GM12878 (cell line): ENCODE measurements at regions not wholly inside any gene's neighbourhood (a gene's known extent, or its start where the extent isn't known, plus 50 kb on each side); places are given as distances from the start of the nearest gene placed in this dataset.

Source experiments
- ATAC-seq: fragments of 200-7000 bp; cut with Tn5 transposase; 3 replicates; pipeline ENCODE4 v1.9.1; 2020; ENCODE audit warnings: mild to moderate bottlenecking, moderate library complexity
- BruUV-seq: library from RNA; stranded (reverse); fragments of 400-500 nt; replicated peaks from 2 replicates; lab custom pipeline; 2021; lab: Mats Ljungman, UMichigan
- CTCF ChIA-PET: fragments of 300-600 bp; sonication (Branson Sonifier 250); formaldehyde crosslinking; extraction: SDS; loops from one replicate; lab custom pipeline; 2021; ENCODE audit warnings: inconsistent platforms; lab: Yijun Ruan, JAX
- POLR2A ChIA-PET: fragments of 350-600 bp; formaldehyde crosslinking; extraction: SDS; loops from one replicate; lab custom pipeline; 2021; ENCODE audit warnings: inconsistent platforms; lab: Charles Lee
- RAD21 ChIA-PET: fragments of 300-600 bp; sonication (Branson Sonifier 250); formaldehyde crosslinking; loops from one replicate; lab custom pipeline; 2023; ENCODE audit warnings: antibody characterized with exemption; ENCODE audit not compliant: unreplicated experiment; lab: Charles Lee
- SMC1A ChIA-PET: fragments of 300-600 bp; sonication (Branson Sonifier 250); formaldehyde crosslinking; loops from one replicate; lab custom pipeline; 2023; ENCODE audit not compliant: unreplicated experiment, uncharacterized antibody; lab: Charles Lee
- DNase-seq: peaks from one replicate; pipeline ENCODE4 v3.0.0-alpha.2; 2011; ENCODE audit warnings: low read depth, low spot score
- FAIRE-seq: peaks from 3 replicates; lab custom pipeline; 2011; peaks lifted over from hg19 to GRCh38; lab: Jason Lieb, UNC
- H2AFZ ChIP-seq: 2 replicates; pipeline ENCODE4 v1.6.0; 2011; ENCODE audit warnings: low read depth, low read length, control low read depth; ENCODE audit not compliant: control insufficient read depth
- H3K27ac ChIP-seq: 2 replicates; pipeline ENCODE4 v1.5.1; 2011; ENCODE audit warnings: control low read depth; ENCODE audit not compliant: control insufficient read depth, insufficient read depth
- H3K27me3 ChIP-seq, 2 experiments: replicated peaks in 1 of 2; 2 replicates each; pipeline versions ENCODE4 v1.6.0 to v1.6.1; 2011; ENCODE audit warnings: low read length in 1 of 2; ENCODE audit not compliant: control insufficient read depth in 2 of 2, insufficient read depth in 2 of 2
- H3K36me3 ChIP-seq, 2 experiments: 2 replicates each; pipeline ENCODE4 v1.5.1; 2011; ENCODE audit warnings: low read length in 1 of 2; ENCODE audit not compliant: control insufficient read depth in 2 of 2, insufficient read depth in 2 of 2
- H3K4me1 ChIP-seq: 2 replicates; pipeline ENCODE4 v1.6.1; 2011; ENCODE audit warnings: mild to moderate bottlenecking, low read length, moderate library complexity, mixed read lengths; ENCODE audit not compliant: control insufficient read depth, insufficient read depth
- H3K4me2 ChIP-seq: 2 replicates; pipeline ENCODE4 v1.6.0; 2011; ENCODE audit warnings: control low read depth; ENCODE audit not compliant: control insufficient read depth, insufficient read depth
- H3K4me3 ChIP-seq: fragments of 200-600 bp; sonication (generic); 2 replicates; pipeline ENCODE4 v1.5.1; 2016
- H3K79me2 ChIP-seq: 2 replicates; pipeline ENCODE4 v1.6.0; 2011; ENCODE audit warnings: low read length; ENCODE audit not compliant: control insufficient read depth, insufficient read depth
- H3K9ac ChIP-seq: 2 replicates; pipeline ENCODE4 v1.8.0; 2011; ENCODE audit warnings: low read length, control low read depth, mixed read lengths; ENCODE audit not compliant: control insufficient read depth, insufficient read depth
- H3K9me3 ChIP-seq: replicated peaks from 3 replicates; pipeline ENCODE4 v1.5.1; 2011; ENCODE audit warnings: mild to moderate bottlenecking, low read length; ENCODE audit not compliant: control insufficient read depth, insufficient read depth
- H4K20me1 ChIP-seq: 2 replicates; pipeline ENCODE4 v1.6.0; 2011; ENCODE audit not compliant: control insufficient read depth, insufficient read depth
- BCL11A ChIP-seq: IDR thresholded peaks from 2 replicates; pipeline ENCODE4 v1.6.1; 2011; ENCODE audit warnings: low read depth, low read length
- BRCA1 ChIP-seq: IDR thresholded peaks from 2 replicates; pipeline ENCODE4 v1.6.1; 2011; ENCODE audit warnings: low read depth, low read length, improper control_type of control experiment
- CHD2 ChIP-seq: IDR thresholded peaks from 2 replicates; pipeline ENCODE4 v1.6.1; 2011; ENCODE audit warnings: low read depth, low read length, improper control_type of control experiment, borderline replicate concordance
- CREB1 ChIP-seq: IDR thresholded peaks from 2 replicates; pipeline ENCODE4 v1.6.1; 2012; ENCODE audit warnings: low read depth, mild to moderate bottlenecking, inconsistent platforms
- EED ChIP-seq: sonication (generic); IDR thresholded peaks from 2 replicates; pipeline ENCODE4 v1.6.1; 2016; ENCODE audit warnings: antibody characterized with exemption, low read depth
- FOXK2 ChIP-seq: fragments of 450-650 bp; IDR thresholded peaks from 2 replicates; pipeline ENCODE4 v1.6.1; 2017; ENCODE audit warnings: mild to moderate bottlenecking, moderate library complexity
- GABPA ChIP-seq: IDR thresholded peaks from 2 replicates; pipeline ENCODE4 v1.6.1; 2014; ENCODE audit warnings: antibody characterized with exemption, low read depth, mild to moderate bottlenecking, inconsistent platforms
- GATAD2B ChIP-seq: fragments of 450-650 bp; conservative IDR thresholded peaks from 2 replicates; pipeline ENCODE4 v1.6.1; 2017; ENCODE audit warnings: low read depth, mild to moderate bottlenecking, moderate library complexity
- IRF5 ChIP-seq: fragments of 450-650 bp; IDR thresholded peaks from 2 replicates; pipeline ENCODE4 v1.6.1; 2017; ENCODE audit warnings: borderline replicate concordance
- JUNB ChIP-seq: IDR thresholded peaks from 2 replicates; pipeline ENCODE4 v1.6.1; 2016; ENCODE audit warnings: antibody characterized with exemption, mild to moderate bottlenecking
- MAX ChIP-seq: IDR thresholded peaks from 2 replicates; pipeline ENCODE4 v1.6.1; 2012; ENCODE audit warnings: low read depth, low read length, improper control_type of control experiment
- PAX8 ChIP-seq: fragments of 450-650 bp; IDR thresholded peaks from 2 replicates; pipeline ENCODE4 v1.6.1; 2017; ENCODE audit warnings: mild to moderate bottlenecking, moderate library complexity
- RAD21 ChIP-seq: IDR thresholded peaks from 2 replicates; pipeline ENCODE4 v1.6.1; 2011; ENCODE audit warnings: mild to moderate bottlenecking, low read depth, low read length, moderate library complexity; ENCODE audit not compliant: insufficient read depth
- RAD51 ChIP-seq: fragments of 450-650 bp; IDR thresholded peaks from 2 replicates; pipeline ENCODE4 v1.6.1; 2016; ENCODE audit warnings: moderate library complexity, mild to moderate bottlenecking, inconsistent platforms
- RELA ChIP-seq: fragments of 450-650 bp; IDR thresholded peaks from 2 replicates; pipeline ENCODE4 v1.8.0; 2014; ENCODE audit warnings: borderline replicate concordance; ENCODE audit not compliant: partially characterized antibody
- ZBED1 ChIP-seq: IDR thresholded peaks from 2 replicates; pipeline ENCODE4 v1.6.1; 2016; ENCODE audit warnings: borderline replicate concordance
- ZBTB11 ChIP-seq: fragments of 450-650 bp; formaldehyde crosslinking; IDR thresholded peaks from 2 replicates; pipeline ENCODE4 v1.5.0; 2022; ENCODE audit warnings: mild to moderate bottlenecking, missing genetic modification characterization
- ZBTB4 ChIP-seq: fragments of 450-650 bp; formaldehyde crosslinking; IDR thresholded peaks from 2 replicates; pipeline ENCODE4 v1.4.0; 2022; ENCODE audit warnings: mild to moderate bottlenecking, moderate library complexity
- ZNF217 ChIP-seq: fragments of 450-650 bp; IDR thresholded peaks from 2 replicates; pipeline ENCODE4 v1.6.1; 2017; ENCODE audit warnings: antibody characterized with exemption, mild to moderate bottlenecking
- WGBS: methylation state at CpG from one replicate; pipeline ENCODE4 v1.1.6; 2016; ENCODE audit warnings: low lambda C conversion rate; ENCODE audit not compliant: insufficient replicate concordance, insufficient coverage; ENCODE audit errors: missing lambda C conversion rate; 5-methylcytosine and 5-hydroxymethylcytosine counted together
- in situ Hi-C: fragments of 300-500 bp; cut with MboI; formaldehyde crosslinking; loops from 9 replicates; pipeline ENCODE4 v1.14.3; 2018; ENCODE audit warnings: mixed read lengths
- intact Hi-C: fragments of 100-400 bp; cut with micrococcal nuclease; formaldehyde crosslinking; loops from one replicate; pipeline ENCODE4 v1.14.2; 2022; ENCODE audit not compliant: unreplicated experiment

- no peaks in the 10 kb centered on the region for H3K9me3 ChIP-seq
- ATAC-seq (no peak), FAIRE-seq (no peak), DNase-seq (no peak)
- H3K79me2 ChIP-seq: no peaks in the 10 kb centered on the region
- H4K20me1 ChIP-seq: no peaks in the 10 kb centered on the region
- RAD21 ChIA-PET: no interaction called here
- POLR2A ChIA-PET: no interaction called here
- intact Hi-C loops (no loop called here), in situ Hi-C loops (no loop called here)
- WGBS: 36% methylated on average over 18 of the region's 18 CpGs
- no peak overlapping the region for H2AFZ ChIP-seq
- no peak overlapping the region for H3K9ac ChIP-seq
- H3K4me3 ChIP-seq: no peak overlapping the region
- no TSS peak for BruUV-seq
- H3K36me3 ChIP-seq: no peaks in the 10 kb centered on the region
- no peaks in the 10 kb centered on the region for H3K4me1 ChIP-seq
- H3K27me3 ChIP-seq: no peaks in the 10 kb centered on the region; a peak in 1 of 4 replicates
- SMC1A ChIA-PET: no interaction called here
- H3K4me2 ChIP-seq: no peak overlapping the region
- CTCF ChIA-PET: no interaction called here
- no peak overlapping the region for H3K27ac ChIP-seq
- no peak for TF ChIP-seq RAD21
- no peak for TF ChIP-seq ZBED1
- TF ChIP-seq RELA: no peak
- no peak for TF ChIP-seq ZNF217
- TF ChIP-seq JUNB: no peak
- TF ChIP-seq BCL11A: no peak
- TF ChIP-seq ZBTB4 (CRISPR knock-in tag): no peak
- no peak for TF ChIP-seq BRCA1
- TF ChIP-seq MAX: no peak
- TF ChIP-seq FOXK2: no peak
- TF ChIP-seq RAD51: no peak
- TF ChIP-seq GABPA: no peak
- TF ChIP-seq GATAD2B: no peak
- no peak for TF ChIP-seq ZBTB11 (CRISPR knock-in tag)
- TF ChIP-seq EED: no peak
- no peak for TF ChIP-seq IRF5
- TF ChIP-seq CREB1: no peak
- TF ChIP-seq PAX8: no peak
- no peak for TF ChIP-seq CHD2
Measured at GRCh38 chr13:26488236-26489003, 69.1 kb upstream of the WASF3 start.
